T47D (cell line): ENCODE measurements at regions not wholly inside any gene's neighbourhood (a gene's known extent, or its start where the extent isn't known, plus 50 kb on each side); places are given as distances from the start of the nearest gene placed in this dataset.
"Not testable (repeated sequence)": the region's sequence is repeated elsewhere in the genome, so short reads cannot be mapped to it uniquely, and the experiment has no call there.

Experiments used
- DNase-seq, 2 experiments: peaks; one replicate each; pipeline versions ENCODE4 v3.0.0 to v3.0.0-alpha.2; 2011 to 2012; ENCODE audit warnings: low read depth in 1 of 2, low spot score in 1 of 2
- JUND ChIP-seq: IDR thresholded peaks from 2 replicates; pipeline ENCODE4 v1.6.1; 2012; ENCODE audit warnings: low read depth
- in situ Hi-C: cut with HindIII; loops from 2 replicates; pipeline ENCODE4 v1.10.0; 2016; ENCODE audit warnings: low sequenced_read_pairs, low pct_unique_long_range_greater_than_20kb

DNA sequence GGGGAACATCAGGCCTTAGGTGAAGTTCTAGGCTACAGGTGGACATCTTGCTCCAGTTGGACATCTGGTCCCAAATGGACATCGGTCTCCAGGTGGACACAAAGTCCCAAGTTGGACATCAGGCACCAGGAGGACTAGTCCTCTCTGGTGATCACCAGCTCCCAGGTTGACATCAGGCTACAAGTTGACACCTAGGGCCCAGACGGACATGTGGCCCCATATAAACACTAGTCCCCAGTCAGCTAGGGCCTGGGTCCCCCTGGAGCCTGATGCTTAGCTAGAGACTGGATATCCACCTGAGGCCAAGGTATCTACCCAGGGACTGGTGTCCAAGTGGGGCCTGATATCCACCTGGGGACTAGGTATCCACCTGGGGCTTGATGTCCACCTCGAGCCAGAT is 75.8 kb upstream of the ZNF337 start:
- in situ Hi-C loops, DNase-seq: not testable (repeated sequence)

DNA sequence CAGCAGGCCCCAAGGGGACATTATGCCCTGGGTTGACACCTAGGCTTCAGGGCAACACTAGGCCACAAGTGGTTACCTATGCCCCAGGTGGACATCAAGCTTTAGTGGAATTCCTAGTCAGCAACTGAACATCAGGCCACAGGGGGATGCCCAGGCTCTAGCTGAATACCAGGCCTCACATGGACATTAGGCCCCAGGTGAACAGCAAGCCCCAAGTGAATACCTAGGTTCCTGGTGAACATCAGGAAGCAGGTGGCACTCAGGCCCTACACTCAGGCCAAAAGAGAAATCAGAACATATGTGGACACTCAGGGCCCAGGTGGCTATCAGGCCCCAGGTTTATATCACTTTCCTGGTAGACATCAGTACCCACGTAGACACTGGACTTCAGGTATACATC is 75.2 kb upstream of the ZNF337 start:
- DNase-seq, in situ Hi-C loops: not testable (repeated sequence)

DNA sequence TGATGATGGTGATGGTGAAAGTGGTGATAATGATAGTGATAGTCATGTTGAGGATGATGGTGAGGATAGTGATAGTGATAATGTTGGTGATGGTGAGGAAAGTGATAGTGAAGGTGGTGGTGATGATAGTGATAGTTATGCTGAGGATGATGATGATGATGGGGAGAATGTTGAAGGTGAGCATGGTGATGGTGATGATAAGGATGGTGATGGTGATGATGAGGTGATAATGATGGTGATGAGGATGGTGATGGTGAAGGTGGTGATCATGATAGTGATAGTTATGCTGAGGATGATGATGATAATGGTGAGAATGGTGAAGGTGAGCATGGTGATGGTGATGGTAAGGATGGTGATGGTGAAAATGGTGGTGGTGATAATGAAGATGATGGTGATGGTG is 64.9 kb upstream of the ZNF337 start:
- DNase-seq = no peak
- in situ Hi-C loops = no loop called here
- no peak for TF ChIP-seq JUND

DNA sequence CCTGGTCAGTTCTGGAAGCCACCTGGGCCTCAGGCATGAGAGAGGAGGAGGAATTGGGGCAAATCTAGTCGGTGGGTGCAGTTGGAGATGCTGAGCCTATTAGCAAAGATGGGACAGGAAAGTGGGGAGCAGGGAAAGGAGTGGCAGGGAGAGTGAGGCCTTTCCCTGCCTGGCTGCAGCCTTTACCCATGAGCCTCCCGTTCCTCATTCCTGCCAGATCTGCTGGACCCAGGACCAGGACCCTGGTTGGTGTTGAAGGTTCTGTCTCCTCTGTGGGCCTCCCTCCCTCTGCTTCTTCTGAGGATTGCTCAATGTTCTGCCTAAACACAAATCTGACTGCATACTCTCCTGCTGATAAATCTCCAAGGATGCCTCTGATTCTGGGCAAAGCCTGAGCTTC is 64.4 kb upstream of the ZNF337 start:
- DNase-seq, in situ Hi-C loops: not testable (repeated sequence)

DNA sequence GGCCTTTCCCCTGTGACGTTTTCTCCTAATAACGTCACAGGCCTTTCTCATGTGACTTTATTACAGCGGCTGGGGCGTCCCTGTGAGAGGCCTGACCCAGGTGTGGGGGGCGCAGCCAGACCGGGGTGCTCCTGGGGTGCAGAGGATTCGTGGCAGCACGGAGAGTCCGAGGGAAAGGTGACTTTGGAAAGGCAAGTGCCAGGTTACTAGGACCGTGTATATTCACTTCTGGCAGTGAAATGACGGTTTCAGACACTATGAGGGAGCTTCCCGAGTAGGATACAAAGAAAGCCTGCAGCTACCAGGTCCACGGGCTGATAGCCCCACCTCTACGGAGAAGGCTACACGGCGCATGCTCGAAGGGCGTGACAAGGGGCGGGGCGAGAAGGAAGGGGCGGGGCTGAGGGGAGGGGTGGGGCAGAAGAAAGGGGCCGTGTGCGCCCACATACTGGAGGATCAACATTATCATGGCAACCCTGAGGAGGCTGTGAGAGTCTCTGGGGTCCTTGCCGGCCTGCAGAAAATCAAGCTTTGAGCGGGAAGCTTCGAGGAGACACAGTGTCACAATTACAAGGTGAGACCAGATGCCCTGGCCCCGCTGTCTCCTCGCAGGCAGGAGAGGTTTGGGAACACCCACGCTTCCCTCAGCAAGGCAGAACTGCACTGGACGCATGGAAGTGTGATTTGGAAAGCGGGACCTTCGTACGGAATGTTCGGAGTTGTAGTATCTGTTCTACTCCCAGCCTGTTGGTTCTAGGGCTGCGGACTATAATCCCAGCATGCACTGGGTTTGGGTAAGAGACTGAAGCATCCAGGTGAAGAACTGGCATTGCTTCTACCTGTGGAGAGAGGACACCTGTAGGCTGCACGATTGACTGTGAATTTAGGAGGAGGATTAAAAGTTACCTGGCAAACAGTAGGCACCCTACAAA is 54.4 kb upstream of the ZNF337 start:
- in situ Hi-C loops = no loop called here
- DNase-seq = peak; percentile 19 to 61

DNA sequence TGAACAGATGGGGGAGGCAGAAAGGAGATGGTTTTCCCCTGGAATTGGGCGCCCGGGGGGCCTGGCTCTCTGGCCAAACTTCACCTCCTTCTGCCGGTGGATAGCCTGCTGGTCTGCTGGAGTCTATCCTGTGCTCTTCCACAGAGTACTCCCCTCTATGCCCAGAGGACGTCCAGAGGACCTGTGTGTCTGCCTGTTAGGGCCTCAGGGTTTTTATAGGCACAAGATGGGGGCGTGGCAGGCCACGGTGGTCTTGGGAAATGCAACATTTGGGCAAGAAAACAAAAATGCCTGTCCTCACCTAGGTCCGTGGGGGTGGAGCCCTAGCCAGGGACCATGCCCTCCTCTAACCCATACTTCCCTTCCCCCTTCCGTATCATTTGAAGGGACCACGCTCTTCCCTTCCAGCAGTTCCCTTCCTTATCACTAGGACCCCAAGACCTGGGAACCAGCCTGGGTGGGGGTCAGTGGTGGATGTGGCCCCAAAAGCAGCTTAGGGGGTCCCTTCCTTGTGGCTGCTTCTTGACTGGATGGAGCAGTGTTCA is 53.6 kb upstream of the ZNF337 start:
- no peak for DNase-seq
- in situ Hi-C loops = no loop called here
- TF ChIP-seq JUND = no peak

More for the DNA sequence above, 54.4 kb upstream of the ZNF337 start:
- TF ChIP-seq JUND = no peak

DNA sequence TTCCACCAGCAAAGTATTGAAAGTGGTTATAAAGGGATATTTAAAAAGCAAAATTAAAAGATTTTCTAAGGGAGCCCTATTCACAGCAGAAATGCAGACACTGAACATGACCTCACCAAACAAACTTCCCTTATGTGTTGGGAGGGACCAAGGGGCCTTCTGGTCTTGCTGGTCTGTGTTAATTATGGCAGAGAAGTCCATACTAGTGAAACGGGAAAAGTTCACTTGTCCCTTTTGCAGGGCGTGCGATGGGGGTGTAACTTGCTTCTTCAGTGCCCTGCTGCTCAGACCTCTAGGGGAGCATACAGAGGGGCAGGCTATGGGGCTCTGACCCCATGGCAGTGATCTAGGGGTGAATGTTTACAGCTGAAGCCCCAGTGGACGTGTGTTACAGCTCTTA is 53.0 kb upstream of the ZNF337 start:
- in situ Hi-C loops = no loop called here
- TF ChIP-seq JUND = no peak
- no peak for DNase-seq
